Mammary epithelial cell (primary cell): ENCODE measurements at regions not wholly inside any gene's neighbourhood (a gene's known extent, or its start where the extent isn't known, plus 50 kb on each side); places are given as distances from the start of the nearest gene placed in this dataset.

ENCODE experiments used
- EZH2 ChIP-seq: IDR thresholded peaks from 2 replicates; pipeline ENCODE4 v1.6.1; 2012; ENCODE audit warnings: low read length, inconsistent platforms, borderline replicate concordance
- TF ChIP-seq, protein P1 (sequence below), 2 donors: IDR thresholded peaks in 1 of 2; conservative IDR thresholded peaks in 1 of 2; 2 replicates each; pipeline ENCODE4 v1.5.1; 2011 to 2012; ENCODE audit warnings: inconsistent platforms in 2 of 2, low read length in 2 of 2, mild to moderate bottlenecking in 2 of 2, control low read depth in 1 of 2, low read depth in 1 of 2; ENCODE audit not compliant: insufficient read depth in 1 of 2; ENCODE audit errors: extremely low read depth in 1 of 2

DNA sequence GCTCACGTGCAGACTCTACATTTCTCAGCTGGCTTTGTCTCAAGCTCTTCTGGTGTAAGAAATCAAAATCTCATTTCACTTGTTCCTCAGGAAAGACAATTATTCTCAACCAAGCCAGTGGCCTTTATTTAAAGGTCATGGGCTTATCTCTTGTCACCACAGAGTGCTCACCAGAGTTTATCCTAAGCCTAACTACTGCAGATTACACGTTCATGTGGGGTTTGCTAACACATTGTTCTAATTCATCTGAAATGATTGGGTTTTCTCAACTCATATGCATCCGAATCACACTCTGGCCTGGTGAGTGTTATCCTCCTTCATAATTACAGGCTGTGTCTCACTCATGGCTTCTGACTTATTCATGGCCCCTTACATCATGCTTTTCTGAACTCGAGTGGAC lies 83.3 kb upstream of the TSC22D2 start:
- TF ChIP-seq, protein P1, sequence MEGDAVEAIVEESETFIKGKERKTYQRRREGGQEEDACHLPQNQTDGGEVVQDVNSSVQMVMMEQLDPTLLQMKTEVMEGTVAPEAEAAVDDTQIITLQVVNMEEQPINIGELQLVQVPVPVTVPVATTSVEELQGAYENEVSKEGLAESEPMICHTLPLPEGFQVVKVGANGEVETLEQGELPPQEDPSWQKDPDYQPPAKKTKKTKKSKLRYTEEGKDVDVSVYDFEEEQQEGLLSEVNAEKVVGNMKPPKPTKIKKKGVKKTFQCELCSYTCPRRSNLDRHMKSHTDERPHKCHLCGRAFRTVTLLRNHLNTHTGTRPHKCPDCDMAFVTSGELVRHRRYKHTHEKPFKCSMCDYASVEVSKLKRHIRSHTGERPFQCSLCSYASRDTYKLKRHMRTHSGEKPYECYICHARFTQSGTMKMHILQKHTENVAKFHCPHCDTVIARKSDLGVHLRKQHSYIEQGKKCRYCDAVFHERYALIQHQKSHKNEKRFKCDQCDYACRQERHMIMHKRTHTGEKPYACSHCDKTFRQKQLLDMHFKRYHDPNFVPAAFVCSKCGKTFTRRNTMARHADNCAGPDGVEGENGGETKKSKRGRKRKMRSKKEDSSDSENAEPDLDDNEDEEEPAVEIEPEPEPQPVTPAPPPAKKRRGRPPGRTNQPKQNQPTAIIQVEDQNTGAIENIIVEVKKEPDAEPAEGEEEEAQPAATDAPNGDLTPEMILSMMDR (conservative IDR thresholded peaks at IDR 0.05 in 1 of 2, IDR thresholded peaks at IDR 0.05 in 1 of 2; ENCODE audit: extremely low read depth in 1 of 2, insufficient read depth in 1 of 2, low read depth in 1 of 2, low read length in 2 of 2) = no peak
- TF ChIP-seq EZH2 = no peak
